ENCODE measurements at regions not wholly inside any gene's neighbourhood (a gene's known extent, or its start where the extent isn't known, plus 50 kb on each side); places are given as distances from the start of the nearest gene placed in this dataset.
"Not testable (repeated sequence)": the region's sequence is repeated elsewhere in the genome, so short reads cannot be mapped to it uniquely, and the experiment has no call there.

- DNase-seq (ENCODE audit: low read depth in 2 of 2), result no peak
Observed at GRCh38 chr1:116185161-116185701, 74.0 kb downstream of the MAB21L3 start.

- no peak for DNase-seq (ENCODE audit: low read depth in 2 of 2)
Observed at GRCh38 chr1:116189481-116189880, 78.3 kb downstream of the MAB21L3 start.

GRCh38 chr1:116191294-116191693 lies 80.1 kb downstream of the MAB21L3 start:
- no peak for DNase-seq (ENCODE audit: low read depth in 2 of 2)

- DNase-seq (ENCODE audit: low read depth in 2 of 2), result no peak
Observed at GRCh38 chr1:116193768-116194167, 82.6 kb downstream of the MAB21L3 start.

- no peak for DNase-seq (ENCODE audit: low read depth in 2 of 2)
Observed at GRCh38 chr1:116194568-116194967, 83.4 kb downstream of the MAB21L3 start.

GRCh38 chr1:116195077-116195868 lies 84.1 kb downstream of the MAB21L3 start:
- DNase-seq (ENCODE audit: low read depth in 2 of 2), result no peak

- DNase-seq (ENCODE audit: low read depth in 2 of 2), result not testable (repeated sequence)
Observed at GRCh38 chr1:116200343-116200742, 89.1 kb downstream of the MAB21L3 start.

- DNase-seq (ENCODE audit: low read depth in 2 of 2), result no peak
Observed at GRCh38 chr1:116201911-116202310, 90.7 kb downstream of the MAB21L3 start.

GRCh38 chr1:116203181-116203723 lies 92.1 kb downstream of the MAB21L3 start:
- DNase-seq (ENCODE audit: low read depth in 2 of 2), result no peak

GRCh38 chr1:116203920-116204319 lies 92.7 kb downstream of the MAB21L3 start:
- DNase-seq (ENCODE audit: low read depth in 2 of 2), result no peak

GRCh38 chr1:116205941-116206679 lies 94.9 kb downstream of the MAB21L3 start:
- DNase-seq (ENCODE audit: low read depth in 2 of 2), result no peak

GRCh38 chr1:116207126-116207735 lies 96.0 kb downstream of the MAB21L3 start:
- no peak for DNase-seq (ENCODE audit: low read depth in 2 of 2)

GRCh38 chr1:116208136-116208535 lies 96.9 kb downstream of the MAB21L3 start:
- no peak for DNase-seq (ENCODE audit: low read depth in 2 of 2)

- DNase-seq (ENCODE audit: low read depth in 2 of 2), result no peak
Observed at GRCh38 chr1:116211294-116211693, 100.1 kb downstream of the MAB21L3 start.

- no peak for DNase-seq (ENCODE audit: low read depth in 2 of 2)
Observed at GRCh38 chr1:116218922-116219321, 107.7 kb downstream of the MAB21L3 start.

GRCh38 chr1:116219651-116220434 lies 108.6 kb downstream of the MAB21L3 start:
- DNase-seq (ENCODE audit: low read depth in 2 of 2), result no peak

- no peak for DNase-seq (ENCODE audit: low read depth in 2 of 2)
Observed at GRCh38 chr1:116224111-116224510, 112.9 kb downstream of the MAB21L3 start.

GRCh38 chr1:116224561-116224960 lies 113.4 kb downstream of the MAB21L3 start:
- no peak for DNase-seq (ENCODE audit: low read depth in 2 of 2)

- DNase-seq (ENCODE audit: low read depth in 2 of 2), result no peak
Observed at GRCh38 chr1:116226017-116226416, 114.8 kb downstream of the MAB21L3 start.

GRCh38 chr1:116228511-116228910 lies 117.3 kb downstream of the MAB21L3 start:
- no peak for DNase-seq (ENCODE audit: low read depth in 2 of 2)

- DNase-seq (ENCODE audit: low read depth in 2 of 2), result no peak
Observed at GRCh38 chr1:116230712-116231111, 119.5 kb downstream of the MAB21L3 start.

Measured in stimulated activated CD8-positive, alpha-beta memory T cell treated with anti-CD3 and anti-CD28 coated beads, Interleukin-2, amount 100 ng/mL, for 48 hours (primary cell).